Transverse colon (tissue), 3 donors: ENCODE measurements at regions not wholly inside any gene's neighbourhood (a gene's known extent, or its start where the extent isn't known, plus 50 kb on each side); places are given as distances from the start of the nearest gene placed in this dataset.
"Not testable (repeated sequence)": the region's sequence is repeated elsewhere in the genome, so short reads cannot be mapped to it uniquely, and the experiment has no call there.

Experiments
- CTCF ChIP-seq, 5 experiments: fragments of 200-600 bp in 3 of 5; fragments of 450-650 bp in 2 of 5; sonication (generic) in 3 of 5; IDR thresholded peaks; 1 replicate in 2 of 5; 2 replicates in 3 of 5; pipeline ENCODE4 v1.5.1; 2016 to 2017; ENCODE audit warnings: antibody characterized with exemption in 5 of 5, inconsistent platforms in 3 of 5, mild to moderate bottlenecking in 2 of 5, moderate library complexity in 1 of 5
- EP300 ChIP-seq: sonication (generic); formaldehyde crosslinking; IDR thresholded peaks from one replicate; pipeline ENCODE4 v1.6.1; 2017; ENCODE audit warnings: antibody characterized with exemption, low read depth
- POLR2A ChIP-seq: fragments of 450-650 bp; IDR thresholded peaks from one replicate; pipeline ENCODE4 v1.6.1; 2016; ENCODE audit warnings: antibody characterized with exemption, mild to moderate bottlenecking, moderate library complexity

GRCh38 chr15:19996574-19997194, 544.9 kb downstream of the GOLGA6L6 start:
- TF ChIP-seq CTCF (IDR thresholded peaks at IDR 0.05); POLR2A; EP300: not testable (repeated sequence)
